ENCODE measurements at regions not wholly inside any gene's neighbourhood (a gene's known extent, or its start where the extent isn't known, plus 50 kb on each side); places are given as distances from the start of the nearest gene placed in this dataset.

DNA sequence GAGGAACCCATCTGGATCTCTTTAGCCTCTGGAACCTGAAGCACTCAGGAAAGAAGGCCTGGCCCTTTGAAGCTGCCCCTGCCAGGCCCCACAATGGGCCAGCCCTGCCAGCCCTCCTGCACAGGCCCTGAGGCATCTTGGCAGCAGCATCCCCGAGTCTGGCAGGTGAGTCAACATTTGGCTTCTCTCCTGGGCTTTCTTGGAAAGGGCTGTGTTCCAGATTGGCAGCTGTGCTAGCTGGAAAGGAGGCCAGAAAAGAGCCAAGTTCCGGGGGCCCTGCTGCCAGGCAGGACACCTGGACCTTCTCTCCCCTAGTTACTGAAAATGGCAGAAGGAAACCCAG is 187.2 kb downstream of the SHQ1 start:
- TF ChIP-seq, protein P1, sequence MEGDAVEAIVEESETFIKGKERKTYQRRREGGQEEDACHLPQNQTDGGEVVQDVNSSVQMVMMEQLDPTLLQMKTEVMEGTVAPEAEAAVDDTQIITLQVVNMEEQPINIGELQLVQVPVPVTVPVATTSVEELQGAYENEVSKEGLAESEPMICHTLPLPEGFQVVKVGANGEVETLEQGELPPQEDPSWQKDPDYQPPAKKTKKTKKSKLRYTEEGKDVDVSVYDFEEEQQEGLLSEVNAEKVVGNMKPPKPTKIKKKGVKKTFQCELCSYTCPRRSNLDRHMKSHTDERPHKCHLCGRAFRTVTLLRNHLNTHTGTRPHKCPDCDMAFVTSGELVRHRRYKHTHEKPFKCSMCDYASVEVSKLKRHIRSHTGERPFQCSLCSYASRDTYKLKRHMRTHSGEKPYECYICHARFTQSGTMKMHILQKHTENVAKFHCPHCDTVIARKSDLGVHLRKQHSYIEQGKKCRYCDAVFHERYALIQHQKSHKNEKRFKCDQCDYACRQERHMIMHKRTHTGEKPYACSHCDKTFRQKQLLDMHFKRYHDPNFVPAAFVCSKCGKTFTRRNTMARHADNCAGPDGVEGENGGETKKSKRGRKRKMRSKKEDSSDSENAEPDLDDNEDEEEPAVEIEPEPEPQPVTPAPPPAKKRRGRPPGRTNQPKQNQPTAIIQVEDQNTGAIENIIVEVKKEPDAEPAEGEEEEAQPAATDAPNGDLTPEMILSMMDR (IDR thresholded peaks at IDR 0.05) = no peak
- peaks cover 4% of the 10 kb centered on the region for H3K27me3 Mint-ChIP-seq (ENCODE audit: unreplicated experiment)
- H3K4me3 Mint-ChIP-seq (ENCODE audit: unreplicated experiment) = no peak overlapping the region
- DNase-seq (ENCODE audit: extremely low spot score, unreplicated experiment) = peak; percentile 92
- peak overlapping the region; percentile 57 for H3K27ac Mint-ChIP-seq (ENCODE audit: unreplicated experiment)
- no peaks in the 10 kb centered on the region for H3K9me3 Mint-ChIP-seq (ENCODE audit: unreplicated experiment)
- no peaks in the 10 kb centered on the region for H3K36me3 Mint-ChIP-seq (ENCODE audit: unreplicated experiment)
- H3K4me1 Mint-ChIP-seq (ENCODE audit: unreplicated experiment) = peaks cover 38% of the 10 kb centered on the region

DNA sequence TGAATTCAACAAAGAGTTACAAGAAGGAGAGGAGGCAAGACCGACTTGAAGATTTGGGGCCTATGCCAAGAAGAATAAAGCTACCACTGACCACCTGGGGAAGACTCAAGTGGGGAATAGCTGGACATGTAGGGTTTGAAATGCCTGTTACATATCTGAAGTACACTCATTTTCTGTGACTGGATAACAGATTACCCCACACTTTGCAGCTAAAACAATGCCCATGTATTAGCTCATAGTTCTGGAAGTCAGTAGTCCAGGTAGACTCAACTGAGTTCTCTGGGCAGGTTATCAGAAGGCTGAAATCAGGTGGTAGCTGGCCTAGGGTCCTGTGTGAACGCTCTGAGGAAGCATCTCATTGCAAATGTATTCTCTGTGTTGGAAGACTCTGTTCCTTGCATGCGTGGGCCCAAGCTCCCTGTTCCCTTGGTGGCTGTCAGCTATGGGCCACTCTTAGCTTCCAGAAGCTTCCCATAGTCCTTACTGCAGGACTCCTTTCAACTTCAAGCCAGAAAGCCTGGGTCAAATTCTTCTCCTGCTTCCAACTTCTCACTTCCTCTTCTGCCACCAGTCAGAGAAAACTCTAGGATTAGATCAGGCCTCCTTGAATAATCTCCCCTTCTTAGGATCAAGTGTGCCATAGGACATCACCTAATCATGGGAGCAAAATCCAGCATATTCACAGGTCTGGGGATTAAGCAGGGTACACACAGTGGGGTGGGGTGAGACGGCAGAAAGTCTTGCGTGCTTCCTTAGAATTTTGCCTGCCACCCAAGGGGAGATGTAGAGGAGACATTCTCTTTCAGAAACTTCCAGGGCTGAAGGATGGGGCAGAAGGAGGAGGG is 187.8 kb downstream of the SHQ1 start:
- Mint-ChIP-seq H3K9me3 (ENCODE audit: unreplicated experiment) (no peaks in the 10 kb centered on the region), H3K27me3 (ENCODE audit: unreplicated experiment) (peaks cover 4% of the 10 kb centered on the region), H3K36me3 (ENCODE audit: unreplicated experiment) (no peaks in the 10 kb centered on the region), H3K27ac (ENCODE audit: unreplicated experiment) (peak overlapping the region; percentile 57), H3K4me1 (ENCODE audit: unreplicated experiment) (peaks cover 38% of the 10 kb centered on the region), H3K4me3 (ENCODE audit: unreplicated experiment) (no peak overlapping the region)
- TF ChIP-seq, protein P1 (IDR thresholded peaks at IDR 0.05) = no peak
- DNase-seq (ENCODE audit: extremely low spot score, unreplicated experiment) = no peak

DNA sequence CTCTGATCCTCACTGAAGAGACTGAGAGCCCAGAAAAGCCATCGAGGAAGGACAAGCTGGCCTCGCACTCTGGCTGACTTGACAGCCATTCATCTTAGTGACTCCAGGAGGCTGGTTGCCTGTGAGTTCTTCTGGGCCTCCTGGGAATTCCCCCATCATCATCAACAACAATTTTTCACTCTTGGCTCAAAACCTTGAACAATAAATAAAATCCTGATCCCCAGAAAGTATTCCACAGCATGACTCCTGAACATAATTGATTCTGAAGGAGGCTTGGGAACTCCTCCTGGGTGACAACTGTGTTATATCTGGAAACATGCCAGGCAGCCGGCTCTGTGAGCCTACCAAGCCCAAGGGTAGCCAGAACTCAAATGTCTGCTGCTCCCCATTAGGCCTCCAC is 188.6 kb downstream of the SHQ1 start:
- no peak for DNase-seq (ENCODE audit: extremely low spot score, unreplicated experiment)
- H3K27ac Mint-ChIP-seq (ENCODE audit: unreplicated experiment) = no peak overlapping the region

DNA sequence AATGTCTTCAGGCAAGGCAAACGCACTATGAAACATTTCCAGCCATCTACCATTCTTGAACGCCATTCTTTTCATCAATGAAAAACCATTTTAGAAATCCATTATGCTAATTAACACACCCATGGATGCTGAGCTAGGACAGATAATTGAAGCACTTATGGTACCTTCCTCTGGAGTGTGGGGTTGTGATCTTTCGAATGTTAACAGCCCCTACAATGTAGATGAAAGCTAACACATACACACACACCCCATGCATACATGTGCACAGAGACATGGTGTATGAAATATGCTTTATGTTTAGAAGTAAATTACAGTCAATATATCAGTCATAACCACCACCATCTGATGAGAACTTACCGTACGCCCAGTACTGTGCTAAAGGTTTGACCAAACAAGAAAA is 189.1 kb downstream of the SHQ1 start:
- Mint-ChIP-seq H3K4me1 (ENCODE audit: unreplicated experiment) (peaks cover 41% of the 10 kb centered on the region), H3K4me3 (ENCODE audit: unreplicated experiment) (no peak overlapping the region), H3K36me3 (ENCODE audit: unreplicated experiment) (no peaks in the 10 kb centered on the region), H3K9me3 (ENCODE audit: unreplicated experiment) (no peaks in the 10 kb centered on the region), H3K27me3 (ENCODE audit: unreplicated experiment) (peaks cover 9% of the 10 kb centered on the region), H3K27ac (ENCODE audit: unreplicated experiment) (no peak overlapping the region)
- TF ChIP-seq, protein P1 (IDR thresholded peaks at IDR 0.05) = no peak
- DNase-seq (ENCODE audit: extremely low spot score, unreplicated experiment) = no peak

More for the DNA sequence above, 188.6 kb downstream of the SHQ1 start:
- Mint-ChIP-seq H3K4me3 (ENCODE audit: unreplicated experiment) (no peak overlapping the region), H3K27me3 (ENCODE audit: unreplicated experiment) (peaks cover 9% of the 10 kb centered on the region), H3K36me3 (ENCODE audit: unreplicated experiment) (no peaks in the 10 kb centered on the region), H3K4me1 (ENCODE audit: unreplicated experiment) (peaks cover 41% of the 10 kb centered on the region), H3K9me3 (ENCODE audit: unreplicated experiment) (no peaks in the 10 kb centered on the region)
- TF ChIP-seq, protein P1 (IDR thresholded peaks at IDR 0.05) = no peak

DNA sequence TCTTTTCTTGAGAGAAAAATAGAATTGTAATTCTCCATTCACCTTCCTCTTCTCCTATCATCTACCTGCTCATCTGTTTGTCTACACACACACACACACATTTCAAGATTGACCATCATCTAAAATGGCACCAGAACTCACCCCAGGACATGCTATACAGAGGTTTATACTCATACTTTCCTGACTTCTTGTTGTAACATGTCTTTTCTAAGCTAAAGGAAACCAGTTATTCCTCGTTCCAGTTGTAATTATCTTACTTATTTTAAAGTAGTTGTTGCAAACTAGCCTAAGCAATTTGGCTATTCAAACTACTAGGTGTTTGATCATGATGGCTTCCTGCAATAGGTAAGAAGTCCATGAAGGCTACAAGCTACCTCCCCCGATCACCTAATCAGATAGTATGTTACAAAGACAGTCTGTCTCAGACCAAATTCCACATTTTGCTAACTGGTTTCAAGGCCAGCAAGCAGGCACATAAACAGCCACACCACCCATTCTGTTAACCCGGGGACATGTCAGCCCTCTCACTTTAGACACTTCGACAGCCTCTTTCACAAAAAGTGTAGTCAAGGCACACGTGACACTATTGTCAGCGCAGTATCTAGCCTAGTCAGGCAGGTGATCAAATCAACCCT is 189.7 kb downstream of the SHQ1 start:
- Mint-ChIP-seq H3K4me3 (ENCODE audit: unreplicated experiment) (no peak overlapping the region), H3K27ac (ENCODE audit: unreplicated experiment) (no peak overlapping the region), H3K9me3 (ENCODE audit: unreplicated experiment) (no peaks in the 10 kb centered on the region), H3K27me3 (ENCODE audit: unreplicated experiment) (peaks cover 12% of the 10 kb centered on the region), H3K36me3 (ENCODE audit: unreplicated experiment) (no peaks in the 10 kb centered on the region), H3K4me1 (ENCODE audit: unreplicated experiment) (peaks cover 36% of the 10 kb centered on the region)
- TF ChIP-seq, protein P1 (IDR thresholded peaks at IDR 0.05) = no peak
- DNase-seq (ENCODE audit: extremely low spot score, unreplicated experiment) = no peak

Data from osteocyte (in vitro differentiated cells).